T-helper 1 cell treated with Interleukin-12 subunit alpha and Interleukin-12 subunit beta and Interleukin-4 antibody, amounts not matched to agents 30 ng/mL and 1 ng/mL, for 36 hours (primary cell): ENCODE measurements at regions not wholly inside any gene's neighbourhood (a gene's known extent, or its start where the extent isn't known, plus 50 kb on each side); places are given as distances from the start of the nearest gene placed in this dataset.
"Not testable (repeated sequence)": the region's sequence is repeated elsewhere in the genome, so short reads cannot be mapped to it uniquely, and the experiment has no call there.

Experiments used
- intact Hi-C: fragments of 100-400 bp; cut with micrococcal nuclease; formaldehyde crosslinking; loops from one replicate; pipeline ENCODE4 v1.15.1; 2024

- intact Hi-C loops = no loop called here
These were observed 106.3 kb upstream of the SNX2 start for GRCh38 chr5:122668552-122668951.

- intact Hi-C loops = not testable (repeated sequence)
These were observed 105.2 kb upstream of the SNX2 start for GRCh38 chr5:122669709-122670108.

DNA sequence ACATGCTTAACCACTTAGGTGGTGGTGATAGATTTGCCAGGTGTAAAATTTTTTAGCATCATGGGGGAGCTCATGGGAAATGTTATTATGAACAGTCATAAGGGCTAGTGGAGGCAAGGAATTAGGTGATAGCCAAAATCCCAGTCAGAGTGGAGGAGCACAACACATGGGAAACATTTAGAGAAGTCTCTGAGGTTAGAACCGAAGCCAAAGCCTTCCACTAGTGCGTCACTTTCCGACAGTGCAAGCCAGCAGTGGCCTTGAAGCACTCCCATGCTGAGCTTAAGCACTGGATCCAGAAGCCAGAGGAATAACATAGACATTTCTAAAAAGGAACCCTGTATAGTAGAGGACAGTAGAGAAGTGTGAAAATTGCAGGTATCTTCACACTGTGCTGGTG is 101.5 kb upstream of the SNX2 start:
- intact Hi-C loops = no loop called here

- intact Hi-C loops = no loop called here
These were observed 100.5 kb upstream of the SNX2 start for GRCh38 chr5:122674385-122674784.

DNA sequence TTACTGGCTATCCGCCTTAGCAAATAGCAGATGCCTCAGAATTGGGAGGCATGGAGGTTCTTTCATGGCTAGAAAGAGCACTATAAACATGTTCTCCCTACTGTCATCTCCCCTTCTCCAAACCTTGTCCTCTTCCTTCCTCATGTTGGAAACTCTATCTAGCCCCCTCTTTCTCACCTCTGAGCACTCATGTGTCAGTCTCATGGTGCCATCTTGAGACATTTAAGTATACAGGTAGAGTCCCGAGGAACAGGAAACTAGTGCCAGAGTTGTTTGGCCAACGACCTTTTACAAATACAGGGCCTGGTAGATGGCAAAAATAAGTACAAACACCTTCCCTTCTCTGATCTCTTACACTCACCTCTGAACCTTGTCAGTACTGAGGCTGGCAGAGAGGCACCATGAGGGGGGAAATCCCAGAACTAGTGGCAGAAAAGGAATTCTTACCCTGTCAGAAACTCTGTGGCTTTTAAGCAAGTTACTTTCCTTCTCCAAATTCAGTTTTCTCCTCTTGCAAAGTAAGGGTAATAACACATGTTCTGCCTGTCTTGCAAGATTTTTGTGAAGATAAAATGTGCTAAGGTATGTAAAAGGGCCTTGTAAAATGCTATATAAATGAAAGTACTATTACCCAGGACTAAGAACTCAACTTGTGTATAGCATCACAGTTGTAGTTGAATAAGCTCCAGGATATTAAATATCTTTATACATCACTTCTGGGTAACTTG is 94.1 kb upstream of the SNX2 start:
- intact Hi-C loops = no loop called here

DNA sequence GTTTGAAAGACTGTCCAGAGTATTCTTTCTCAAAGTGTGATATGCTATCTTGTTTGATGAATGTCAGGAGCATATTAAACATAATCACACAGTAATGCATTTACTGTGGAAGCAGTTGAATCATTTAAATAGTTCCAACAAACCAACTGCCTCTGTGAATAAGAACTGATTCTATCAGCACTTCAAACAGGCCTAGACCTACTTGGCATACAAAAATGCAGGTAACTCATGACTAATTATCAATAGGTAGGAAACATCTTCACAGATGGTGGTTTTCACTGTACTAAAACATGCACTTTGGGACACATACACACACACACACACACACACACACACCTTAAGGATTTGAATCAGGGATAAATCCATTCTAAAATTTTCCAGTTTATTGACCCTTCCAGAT is 91.2 kb upstream of the SNX2 start:
- intact Hi-C loops = no loop called here

DNA sequence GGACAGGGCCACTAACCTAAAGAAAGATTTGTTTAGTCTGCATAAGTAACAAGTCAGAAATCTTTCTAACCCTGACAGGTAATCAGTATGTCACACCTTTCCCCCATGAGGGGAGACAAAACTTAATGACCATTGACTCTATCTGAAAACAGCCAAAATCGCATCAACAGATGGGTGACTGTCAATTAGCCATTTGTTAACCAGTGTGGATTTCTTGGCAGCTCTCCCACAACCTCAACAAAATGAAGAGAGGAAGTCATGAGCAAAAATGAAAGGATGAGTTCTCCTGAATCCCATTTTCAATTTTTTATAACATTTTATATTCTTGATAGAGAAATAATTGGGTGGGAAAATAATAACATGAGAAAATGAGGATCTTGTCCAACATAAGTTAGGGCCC is 84.6 kb upstream of the SNX2 start:
- intact Hi-C loops = no loop called here

GRCh38 chr5:122691931-122692330 is 82.9 kb upstream of the SNX2 start:
- intact Hi-C loops = no loop called here

DNA sequence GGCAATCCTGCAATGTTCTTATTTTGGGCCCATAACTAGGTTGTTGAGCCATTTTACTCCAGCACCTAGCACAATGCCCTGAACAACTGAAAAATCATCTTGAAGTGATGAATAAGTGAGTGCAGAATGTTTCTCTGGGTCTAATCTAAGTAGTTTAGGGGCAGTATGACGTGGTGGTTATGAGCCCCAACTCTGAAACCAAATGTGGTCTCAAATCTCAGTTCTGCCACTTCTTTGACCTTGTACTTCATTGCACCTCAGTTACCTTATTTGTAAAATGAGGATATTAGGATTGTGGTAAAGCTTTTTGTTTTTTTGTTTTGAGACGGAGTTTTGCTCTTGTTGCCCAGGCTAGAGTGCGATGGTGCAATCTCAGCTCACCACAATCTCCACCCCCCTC is 80.9 kb upstream of the SNX2 start:
- intact Hi-C loops = no loop called here

GRCh38 chr5:122694884-122695283 is 80.0 kb upstream of the SNX2 start:
- intact Hi-C loops = no loop called here

GRCh38 chr5:122696735-122697134 is 78.1 kb upstream of the SNX2 start:
- intact Hi-C loops = not testable (repeated sequence)

DNA sequence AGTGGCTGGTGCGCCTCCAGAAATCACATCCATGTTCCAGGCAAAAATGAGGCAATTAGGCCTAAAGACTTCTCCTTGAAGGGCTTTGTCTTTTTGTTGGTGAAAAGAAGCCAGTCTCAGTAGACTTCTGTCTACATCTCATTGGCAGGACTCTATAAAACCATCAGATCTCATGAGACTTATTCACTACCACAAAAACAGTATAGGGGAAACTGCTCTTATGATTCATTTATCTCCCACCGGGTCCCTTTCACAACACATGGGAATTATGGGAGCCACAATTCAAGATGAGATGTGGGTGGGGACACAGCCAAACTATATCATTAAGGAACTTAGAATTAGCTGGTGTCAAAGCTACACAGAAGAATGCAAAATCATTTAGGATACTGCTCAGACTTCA is 77.7 kb upstream of the SNX2 start:
- intact Hi-C loops = no loop called here

GRCh38 chr5:122699201-122699600 is 75.7 kb upstream of the SNX2 start:
- intact Hi-C loops = no loop called here

DNA sequence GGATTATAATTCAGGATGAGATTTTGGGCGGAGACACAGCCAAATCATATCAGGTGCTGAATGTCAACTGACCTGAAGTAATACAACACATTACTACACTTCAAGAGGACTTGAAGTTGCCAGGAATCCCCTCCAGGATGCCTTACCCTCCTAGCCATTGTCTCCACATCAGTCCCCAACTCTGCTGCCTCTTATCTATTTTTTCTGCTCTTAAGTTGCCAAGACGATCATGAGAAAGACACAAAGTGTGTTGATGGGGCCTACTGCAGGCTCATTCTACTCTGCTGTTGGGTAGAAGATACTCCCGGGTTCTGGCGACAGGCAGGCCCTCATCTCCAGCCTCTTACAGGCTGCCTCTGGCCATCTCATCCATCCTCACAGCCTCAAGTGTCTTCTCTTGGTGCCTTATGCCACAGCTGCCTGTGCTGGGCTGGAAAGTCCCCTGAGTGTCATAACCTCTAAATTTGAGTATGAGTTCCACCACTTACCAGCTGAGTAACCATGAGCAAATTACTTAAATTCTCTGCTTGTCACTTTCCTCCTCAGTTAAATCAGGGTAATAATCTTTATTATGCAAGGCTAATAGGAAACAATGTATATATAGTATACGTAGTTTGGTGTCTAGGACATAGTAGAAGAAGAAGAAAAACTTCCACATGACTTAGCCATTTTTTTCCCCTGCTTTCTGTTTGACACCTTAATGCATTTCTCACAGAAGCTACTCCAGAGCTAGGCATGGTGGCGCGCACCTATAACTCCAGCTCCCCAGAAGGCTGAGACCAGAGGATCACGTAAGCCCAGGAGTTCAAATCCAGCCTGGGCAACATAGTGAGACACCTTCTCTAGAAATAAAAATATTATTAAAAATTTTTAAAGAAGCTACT is 73.0 kb upstream of the SNX2 start:
- intact Hi-C loops = loop anchor here (5.0 kb wide), 2 partner anchors 300 to 910 kb away; no protein-coding TSS in a partner anchor

- intact Hi-C loops = loop anchor here (5.0 kb wide), 2 partner anchors 300 to 910 kb away; no protein-coding TSS in a partner anchor
These were observed 72.4 kb upstream of the SNX2 start for GRCh38 chr5:122702524-122702875.

DNA sequence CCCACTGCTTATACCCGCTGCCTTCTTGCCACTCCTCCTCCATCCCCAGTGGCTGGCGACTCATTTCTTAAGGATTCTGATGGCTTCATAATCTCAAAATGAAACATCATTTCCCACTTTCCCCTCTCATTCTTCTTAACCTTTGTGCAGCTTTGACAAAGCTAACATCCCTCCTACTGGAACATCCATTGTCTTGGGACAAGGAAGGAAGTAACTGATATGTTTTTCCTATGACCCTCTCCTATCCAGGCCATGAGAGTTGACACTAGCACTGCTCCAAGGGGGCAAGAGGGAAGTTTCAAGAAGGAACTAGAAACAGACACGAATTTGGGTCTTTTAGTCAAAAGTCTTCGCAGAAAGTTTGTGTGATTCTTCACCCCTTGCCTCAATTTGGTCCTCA is 71.7 kb upstream of the SNX2 start:
- intact Hi-C loops = loop anchor here (5.0 kb wide), 2 partner anchors 299 to 909 kb away; no protein-coding TSS in a partner anchor

DNA sequence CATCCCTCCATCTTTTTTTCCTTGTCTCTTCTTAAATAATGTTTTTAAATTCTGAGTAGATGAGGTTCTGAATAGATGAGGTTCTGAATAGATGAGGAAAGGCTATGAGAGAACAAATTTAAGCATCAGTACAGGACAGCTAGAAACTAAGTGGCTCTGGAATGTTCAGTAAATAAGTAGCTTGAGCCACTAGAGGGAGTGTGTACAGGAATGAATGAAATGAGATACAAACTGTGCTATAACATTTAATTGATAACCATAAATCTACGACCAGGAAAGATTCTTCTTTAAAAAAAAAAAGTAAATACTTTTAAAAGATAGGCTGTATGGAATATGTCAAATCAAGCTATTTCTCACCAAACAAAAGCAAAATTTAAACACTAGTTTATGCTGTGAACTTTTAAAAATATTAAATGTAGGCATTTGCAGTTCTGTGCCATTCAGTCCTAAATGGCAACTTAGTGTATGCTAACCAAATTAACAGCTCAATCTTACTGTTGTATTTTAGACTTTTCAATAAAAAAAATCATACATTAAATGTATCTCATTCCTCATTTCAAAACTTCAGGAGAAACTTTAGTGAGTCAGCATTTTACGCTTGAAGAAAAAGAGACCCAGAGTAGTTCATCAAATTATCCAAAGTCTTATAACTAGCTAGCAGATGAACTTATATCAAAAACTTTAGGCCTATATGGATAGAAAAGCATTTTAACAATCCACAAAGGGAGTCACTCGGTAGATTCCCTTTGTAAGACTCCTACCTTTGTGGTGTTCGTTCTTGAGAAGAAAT is 70.4 kb upstream of the SNX2 start:
- intact Hi-C loops = loop anchor here (1.0 to 5.0 kb wide), 4 partner anchors 71 to 908 kb away; partner anchors contain the start of genes SNX2 and SNX24

- intact Hi-C loops = no loop called here
These were observed 69.0 kb upstream of the SNX2 start for GRCh38 chr5:122705851-122706250.

GRCh38 chr5:122707796-122708195 is 67.1 kb upstream of the SNX2 start:
- intact Hi-C loops = no loop called here

DNA sequence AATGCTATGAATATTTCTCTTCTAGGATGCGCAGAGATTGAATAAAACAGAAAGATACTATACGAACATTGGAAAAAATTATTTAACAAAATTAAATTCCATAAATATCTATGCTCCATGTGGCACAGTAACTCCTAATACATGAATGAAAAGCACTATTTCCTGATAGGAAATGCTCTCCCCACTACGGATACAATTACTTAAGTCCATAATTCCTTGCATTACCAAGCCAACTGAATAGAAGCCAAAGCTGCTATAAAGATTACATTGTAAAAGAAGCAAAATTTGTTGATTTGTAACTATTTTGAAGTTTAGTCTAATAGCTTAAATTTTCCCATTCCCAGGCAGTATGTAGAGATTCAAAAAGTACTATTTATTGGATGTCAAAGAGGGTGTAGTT is 61.8 kb upstream of the SNX2 start:
- intact Hi-C loops = no loop called here

- intact Hi-C loops = no loop called here
These were observed 59.8 kb upstream of the SNX2 start for GRCh38 chr5:122715095-122715494.

GRCh38 chr5:122718611-122719010 is 56.3 kb upstream of the SNX2 start:
- intact Hi-C loops = no loop called here
